ES-I3 (cell line): ENCODE measurements at regions not wholly inside any gene's neighbourhood (a gene's known extent, or its start where the extent isn't known, plus 50 kb on each side); places are given as distances from the start of the nearest gene placed in this dataset.
"Not testable (repeated sequence)": the region's sequence is repeated elsewhere in the genome, so short reads cannot be mapped to it uniquely, and the experiment has no call there.

Experiments used
- H3K36me3 ChIP-seq: 2 replicates; pipeline ENCODE4 v1.6.1; 2013; ENCODE audit warnings: mild to moderate bottlenecking, low read length, control low read depth, moderate library complexity; ENCODE audit not compliant: insufficient read depth
- H3K4me1 ChIP-seq: 2 replicates; pipeline ENCODE4 v1.6.1; 2013; ENCODE audit warnings: mild to moderate bottlenecking, control low read depth, low read length; ENCODE audit not compliant: insufficient read depth
- H3K9ac ChIP-seq: 2 replicates; pipeline ENCODE4 v1.6.1; 2013; ENCODE audit warnings: low read depth, mild to moderate bottlenecking, low read length, moderate library complexity
- H3K9me3 ChIP-seq: 2 replicates; pipeline ENCODE4 v1.6.1; 2013; ENCODE audit warnings: mild to moderate bottlenecking, low read length, moderate library complexity; ENCODE audit not compliant: control insufficient read depth, insufficient read depth

- Histone ChIP-seq H3K9ac (no peak overlapping the region), H3K9me3 (no peaks in the 10 kb centered on the region), H3K4me1 (0 out of 2 replicates have a peak, but pooled peaks cover 4% of the 10 kb centered on the region), H3K36me3 (no peaks in the 10 kb centered on the region)
Observed at GRCh38 chr13:56168581-56168980, 972.1 kb upstream of the PRR20A start.

GRCh38 chr13:56173346-56173745 is 967.4 kb upstream of the PRR20A start:
- Histone ChIP-seq H3K4me1 (no peaks in the 10 kb centered on the region), H3K9me3 (no peaks in the 10 kb centered on the region), H3K9ac (no peak overlapping the region), H3K36me3 (no peaks in the 10 kb centered on the region)

- no peaks in the 10 kb centered on the region for H3K9me3 ChIP-seq
- H3K4me1 ChIP-seq, result no peaks in the 10 kb centered on the region
- H3K9ac ChIP-seq, result no peak overlapping the region
- H3K36me3 ChIP-seq, result no peaks in the 10 kb centered on the region
Observed at GRCh38 chr13:56182598-56182997, 958.1 kb upstream of the PRR20A start.

- H3K36me3 ChIP-seq, result no peaks in the 10 kb centered on the region
Observed at GRCh38 chr13:56187331-56187730, 953.4 kb upstream of the PRR20A start.

GRCh38 chr13:56188582-56188981 is 952.1 kb upstream of the PRR20A start:
- H3K9me3 ChIP-seq, H3K4me1 ChIP-seq, H3K9ac ChIP-seq, H3K36me3 ChIP-seq: not testable (repeated sequence)

More at GRCh38 chr13:56187331-56187730, 953.4 kb upstream of the PRR20A start:
- no peak overlapping the region for H3K9ac ChIP-seq
- no peaks in the 10 kb centered on the region for H3K4me1 ChIP-seq
- no peaks in the 10 kb centered on the region for H3K9me3 ChIP-seq

GRCh38 chr13:56189439-56189838 is 951.3 kb upstream of the PRR20A start:
- no peaks in the 10 kb centered on the region for H3K36me3 ChIP-seq
- H3K4me1 ChIP-seq, result no peaks in the 10 kb centered on the region
- no peaks in the 10 kb centered on the region for H3K9me3 ChIP-seq

GRCh38 chr13:56189978-56190377 is 950.7 kb upstream of the PRR20A start:
- H3K36me3 ChIP-seq, result no peaks in the 10 kb centered on the region
- no peaks in the 10 kb centered on the region for H3K4me1 ChIP-seq
- H3K9me3 ChIP-seq, result no peaks in the 10 kb centered on the region
- H3K9ac ChIP-seq, result no peak overlapping the region

More at GRCh38 chr13:56189439-56189838, 951.3 kb upstream of the PRR20A start:
- H3K9ac ChIP-seq, result no peak overlapping the region

- H3K9ac ChIP-seq, result no peak overlapping the region
- H3K36me3 ChIP-seq, result no peaks in the 10 kb centered on the region
- no peaks in the 10 kb centered on the region for H3K9me3 ChIP-seq
- H3K4me1 ChIP-seq, result peaks cover 5% of the 10 kb centered on the region; the same call in 1 of the 2 replicates
Observed at GRCh38 chr13:56198350-56198749, 942.4 kb upstream of the PRR20A start.

GRCh38 chr13:56201834-56202233 is 938.9 kb upstream of the PRR20A start:
- Histone ChIP-seq H3K36me3 (no peaks in the 10 kb centered on the region), H3K4me1 (peaks cover 5% of the 10 kb centered on the region; the same call in 1 of the 2 replicates), H3K9me3 (no peaks in the 10 kb centered on the region), H3K9ac (no peak overlapping the region)

GRCh38 chr13:56216221-56216620 is 924.5 kb upstream of the PRR20A start:
- no peaks in the 10 kb centered on the region; the same call in 1 of the 2 replicates for H3K36me3 ChIP-seq
- H3K4me1 ChIP-seq, result no peaks in the 10 kb centered on the region
- no peak overlapping the region for H3K9ac ChIP-seq
- H3K9me3 ChIP-seq, result peaks cover 2% of the 10 kb centered on the region; the same call in 1 of the 2 replicates

GRCh38 chr13:56247692-56248091 is 893.0 kb upstream of the PRR20A start:
- H3K4me1 ChIP-seq, result no peaks in the 10 kb centered on the region
- no peak overlapping the region for H3K9ac ChIP-seq
- H3K9me3 ChIP-seq, result no peaks in the 10 kb centered on the region
- no peaks in the 10 kb centered on the region for H3K36me3 ChIP-seq

- Histone ChIP-seq H3K4me1 (0 out of 2 replicates have a peak, but pooled peaks cover 4% of the 10 kb centered on the region), H3K36me3 (no peaks in the 10 kb centered on the region), H3K9ac (no peak overlapping the region), H3K9me3 (no peaks in the 10 kb centered on the region)
Observed at GRCh38 chr13:56271686-56272085, 869.0 kb upstream of the PRR20A start.

- Histone ChIP-seq H3K4me1 (no peaks in the 10 kb centered on the region), H3K9me3 (0 out of 2 replicates have a peak, but pooled peaks cover 2% of the 10 kb centered on the region), H3K9ac (no peak overlapping the region), H3K36me3 (no peaks in the 10 kb centered on the region)
Observed at GRCh38 chr13:56283262-56283828, 857.4 kb upstream of the PRR20A start.

GRCh38 chr13:56299650-56300049 is 841.1 kb upstream of the PRR20A start:
- no peaks in the 10 kb centered on the region for H3K36me3 ChIP-seq
- no peaks in the 10 kb centered on the region for H3K9me3 ChIP-seq
- H3K4me1 ChIP-seq, result 0 out of 2 replicates have a peak, but pooled peaks cover 3% of the 10 kb centered on the region
- no peak overlapping the region for H3K9ac ChIP-seq

- no peaks in the 10 kb centered on the region for H3K9me3 ChIP-seq
- no peaks in the 10 kb centered on the region for H3K36me3 ChIP-seq
- no peak overlapping the region for H3K9ac ChIP-seq
Observed at GRCh38 chr13:56314765-56315164, 826.0 kb upstream of the PRR20A start.

More at GRCh38 chr13:56314765-56315164, 826.0 kb upstream of the PRR20A start:
- H3K4me1 ChIP-seq, result peaks cover 15% of the 10 kb centered on the region
